Activated CD8-positive, alpha-beta T cell treated with anti-CD3 and anti-CD28 coated beads for 36 hours (primary cell): ENCODE measurements at regions not wholly inside any gene's neighbourhood (a gene's known extent, or its start where the extent isn't known, plus 50 kb on each side); places are given as distances from the start of the nearest gene placed in this dataset.
A peak's percentile ranks its signal among the peaks of the same experiment; 100 is the strongest.

Experiments
- ATAC-seq: fragments of 200-7000 bp; cut with Tn5 transposase; one replicate; pipeline ENCODE4 v1.10.0; 2021; ENCODE audit warnings: mild to moderate bottlenecking, moderate library complexity
- CTCF ChIA-PET: fragments of 350-600 bp; sonication (Branson Sonifier 250); formaldehyde crosslinking; loops from one replicate; lab custom pipeline; 2021; ENCODE audit warnings: antibody characterized with exemption; lab: Charles Lee
- POLR2A ChIA-PET: fragments of 350-600 bp; sonication (Branson Sonifier 250); formaldehyde crosslinking; loops from one replicate; lab custom pipeline; 2021; ENCODE audit warnings: antibody characterized with exemption; lab: Charles Lee
- DNase-seq: peaks from one replicate; pipeline ENCODE4 v3.0.0-alpha.2; 2020
- H3K27ac Mint-ChIP-seq: one replicate; pipeline ENCODE4 v1.8.0; 2021; ENCODE audit warnings: mild to moderate bottlenecking, mixed read lengths
- H3K27me3 Mint-ChIP-seq: one replicate; pipeline ENCODE4 v1.8.0; 2021; ENCODE audit warnings: mixed read lengths
- H3K36me3 Mint-ChIP-seq: one replicate; pipeline ENCODE4 v1.8.0; 2021; ENCODE audit warnings: low read depth, mixed read lengths
- H3K4me1 Mint-ChIP-seq: one replicate; pipeline ENCODE4 v1.8.0; 2021; ENCODE audit warnings: low read depth, mixed read lengths
- H3K4me3 Mint-ChIP-seq: one replicate; pipeline ENCODE4 v1.8.0; 2021; ENCODE audit warnings: mild to moderate bottlenecking, moderate library complexity, mixed read lengths
- H3K9me3 Mint-ChIP-seq: one replicate; pipeline ENCODE4 v1.8.0; 2021; ENCODE audit warnings: mixed read lengths
- CTCF ChIP-seq: fragments of 200-600 bp; IDR thresholded peaks from one replicate; pipeline ENCODE4 v1.8.0; 2022; ENCODE audit warnings: antibody characterized with exemption, mild to moderate bottlenecking
- intact Hi-C: fragments of 100-400 bp; cut with micrococcal nuclease; formaldehyde crosslinking; loops from one replicate; pipeline ENCODE4 v1.10.0; 2022

DNA sequence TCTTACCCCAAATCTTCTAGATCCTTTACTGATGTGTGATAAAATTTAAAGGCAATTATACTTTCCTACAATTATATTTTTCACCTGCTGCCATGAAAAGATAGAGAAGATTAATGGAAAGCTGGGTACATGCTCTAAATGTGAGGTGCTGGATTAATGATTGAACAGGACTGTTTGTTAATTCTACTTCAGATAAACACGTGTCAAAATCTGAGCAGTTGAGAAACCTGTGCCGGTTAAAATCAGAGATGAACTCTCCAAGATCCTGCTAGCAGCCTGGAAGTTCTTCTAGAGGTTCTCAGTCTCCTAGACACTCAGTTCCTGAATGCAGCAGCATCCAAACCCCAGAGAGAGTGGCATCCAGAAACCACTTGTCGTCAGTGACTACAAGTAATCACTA, 69.2 kb downstream of the INHBA start:
- intact Hi-C loops = no loop called here

GRCh38 chr7:41630741-41631140, 72.1 kb downstream of the INHBA start:
- ATAC-seq (peak; percentile 45), DNase-seq (peak; percentile 6)
- Mint-ChIP-seq H3K27me3 (no peaks in the 10 kb centered on the region), H3K27ac (no peak overlapping the region), H3K9me3 (no peaks in the 10 kb centered on the region), H3K4me3 (no peak overlapping the region), H3K36me3 (no peaks in the 10 kb centered on the region), H3K4me1 (peaks cover 2% of the 10 kb centered on the region)
- POLR2A ChIA-PET = no interaction called here
- CTCF ChIA-PET = no interaction called here
- intact Hi-C loops = no loop called here
- TF ChIP-seq CTCF = no peak

More for the DNA sequence above, 69.2 kb downstream of the INHBA start:
- Mint-ChIP-seq H3K4me1 (peaks cover 2% of the 10 kb centered on the region), H3K36me3 (no peaks in the 10 kb centered on the region), H3K4me3 (no peak overlapping the region), H3K9me3 (no peaks in the 10 kb centered on the region), H3K27me3 (no peaks in the 10 kb centered on the region), H3K27ac (no peak overlapping the region)
- ChIA-PET CTCF (no interaction called here), POLR2A (no interaction called here)
- TF ChIP-seq CTCF = no peak
- ATAC-seq (no peak), DNase-seq (no peak)

DNA sequence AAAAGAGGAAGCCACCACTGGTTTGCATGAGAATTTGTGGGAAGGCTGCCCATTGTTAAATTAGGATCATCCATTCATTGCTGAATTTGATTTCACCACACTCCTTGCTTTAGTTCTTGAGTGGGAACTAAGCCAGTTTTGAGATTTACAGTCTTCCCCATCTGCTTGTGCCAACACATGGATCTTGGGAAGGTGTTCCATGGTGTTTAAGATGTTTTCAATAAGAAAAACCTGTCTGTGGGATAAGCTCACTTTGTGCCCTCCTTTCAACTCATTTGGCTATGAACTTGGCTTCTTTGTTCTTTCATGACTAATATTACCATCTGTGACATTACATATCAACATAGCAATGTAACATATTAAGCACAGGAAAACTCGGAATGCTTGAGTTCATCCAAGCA, 73.2 kb downstream of the INHBA start:
- intact Hi-C loops = no loop called here

GRCh38 chr7:41628901-41629300, 74.0 kb downstream of the INHBA start:
- DNase-seq (no peak), ATAC-seq (peak; percentile 42)
- ChIA-PET POLR2A (no interaction called here), CTCF (no interaction called here)
- no peak for TF ChIP-seq CTCF
- Mint-ChIP-seq H3K4me3 (no peak overlapping the region), H3K27me3 (peaks cover 3% of the 10 kb centered on the region), H3K27ac (no peak overlapping the region), H3K36me3 (no peaks in the 10 kb centered on the region), H3K9me3 (no peaks in the 10 kb centered on the region), H3K4me1 (peaks cover 2% of the 10 kb centered on the region)
- intact Hi-C loops = no loop called here

More for the DNA sequence above, 73.2 kb downstream of the INHBA start:
- H3K27ac Mint-ChIP-seq = no peak overlapping the region
- ATAC-seq (no peak), DNase-seq (no peak)
- no peaks in the 10 kb centered on the region for H3K9me3 Mint-ChIP-seq
- H3K4me1 Mint-ChIP-seq = peaks cover 2% of the 10 kb centered on the region
- H3K36me3 Mint-ChIP-seq = no peaks in the 10 kb centered on the region
- TF ChIP-seq CTCF = no peak
- no peak overlapping the region for H3K4me3 Mint-ChIP-seq
- H3K27me3 Mint-ChIP-seq = peaks cover 3% of the 10 kb centered on the region
- CTCF ChIA-PET = no interaction called here
- POLR2A ChIA-PET = no interaction called here

- Mint-ChIP-seq H3K36me3 (no peaks in the 10 kb centered on the region), H3K4me3 (no peak overlapping the region), H3K27ac (no peak overlapping the region), H3K27me3 (peaks cover 3% of the 10 kb centered on the region), H3K9me3 (no peaks in the 10 kb centered on the region), H3K4me1 (peaks cover 2% of the 10 kb centered on the region)
- CTCF ChIA-PET = no interaction called here
- POLR2A ChIA-PET = no interaction called here
- no peak for TF ChIP-seq CTCF
- DNase-seq = no peak
- intact Hi-C loops = no loop called here
- no peak for ATAC-seq
These were observed 75.1 kb downstream of the INHBA start for GRCh38 chr7:41627645-41628298.
